Muscle of leg (tissue), 3 donors: ENCODE measurements at regions not wholly inside any gene's neighbourhood (a gene's known extent, or its start where the extent isn't known, plus 50 kb on each side); places are given as distances from the start of the nearest gene placed in this dataset.

ENCODE experiments used
- DNase-seq: peaks from one replicate; pipeline ENCODE4 v3.0.0; 2013
- H3K27ac ChIP-seq: one replicate; pipeline ENCODE4 v1.5.1; 2013; ENCODE audit warnings: mild to moderate bottlenecking, low read length, control low read depth
- H3K27me3 ChIP-seq: one replicate; pipeline ENCODE4 v1.6.1; 2013; ENCODE audit warnings: low read length; ENCODE audit not compliant: control insufficient read depth, insufficient read depth
- H3K36me3 ChIP-seq: one replicate; pipeline ENCODE4 v1.6.1; 2013; ENCODE audit warnings: low read length; ENCODE audit not compliant: control insufficient read depth, insufficient read depth
- H3K4me1 ChIP-seq: one replicate; pipeline ENCODE4 v1.6.1; 2013; ENCODE audit warnings: low read length; ENCODE audit not compliant: control insufficient read depth, insufficient read depth
- H3K4me3 ChIP-seq: one replicate; pipeline ENCODE4 v1.5.1; 2013; ENCODE audit warnings: low read length, control low read depth
- H3K9me3 ChIP-seq: replicated peaks from 2 replicates; pipeline ENCODE4 v1.6.1; 2013; ENCODE audit warnings: low read depth, low read length; ENCODE audit not compliant: control insufficient read depth
- WGBS: methylation state at CpG from one replicate; pipeline ENCODE4 v1.1.5; 2013; ENCODE audit warnings: missing lambda C conversion rate; ENCODE audit not compliant: insufficient coverage; 5-methylcytosine and 5-hydroxymethylcytosine counted together

DNA sequence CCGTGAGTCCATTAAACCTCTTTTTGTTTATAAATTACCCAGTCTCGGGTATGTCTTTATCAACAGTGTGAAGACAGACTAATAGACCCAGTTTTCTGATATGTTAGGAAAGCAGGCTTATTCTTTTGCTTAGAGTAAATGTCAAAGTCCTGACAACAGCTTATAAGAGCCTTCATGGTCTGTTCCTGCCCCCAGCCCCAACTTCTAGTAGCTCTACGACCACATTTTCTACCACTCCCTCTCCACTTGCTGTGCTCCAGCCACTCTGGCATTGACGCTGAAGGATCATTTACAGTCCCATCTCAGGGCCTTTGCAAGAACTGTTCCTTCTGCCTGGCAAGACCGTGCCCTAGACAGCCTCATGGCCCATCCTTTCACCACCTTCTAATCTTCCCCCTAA is 104.6 kb upstream of the GPR139 start:
- Histone ChIP-seq H3K27me3 (no peaks in the 10 kb centered on the region), H3K27ac (no peak overlapping the region), H3K4me3 (no peak overlapping the region), H3K36me3 (no peaks in the 10 kb centered on the region), H3K4me1 (no peaks in the 10 kb centered on the region), H3K9me3 (no peaks in the 10 kb centered on the region)
- 78% methylated on average over 3 of the region's 5 CpGs for WGBS
- DNase-seq, result no peak

DNA sequence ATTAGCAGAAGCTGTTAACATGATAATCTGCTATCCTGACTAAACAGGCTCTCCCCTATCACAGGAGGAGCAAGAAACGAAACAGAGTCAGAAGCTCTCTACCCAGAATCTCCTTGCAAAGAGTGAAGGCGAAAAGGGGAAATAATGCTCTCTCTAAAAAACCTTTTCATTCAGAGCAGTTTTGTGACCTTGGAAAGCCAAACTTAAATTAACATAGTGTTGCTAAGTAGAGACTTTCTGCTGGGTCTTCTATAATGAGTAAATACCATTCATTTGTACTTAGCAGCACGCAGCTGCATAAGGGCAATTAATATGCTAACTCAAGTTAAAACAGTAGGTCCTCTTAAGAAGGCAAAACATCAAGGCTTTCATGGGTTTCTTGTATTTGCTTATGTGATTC is 101.7 kb upstream of the GPR139 start:
- Histone ChIP-seq H3K9me3 (no peaks in the 10 kb centered on the region), H3K4me1 (no peaks in the 10 kb centered on the region), H3K4me3 (no peak overlapping the region), H3K36me3 (no peaks in the 10 kb centered on the region), H3K27ac (no peak overlapping the region), H3K27me3 (no peaks in the 10 kb centered on the region)
- WGBS, result 20% methylated on average over 1 of the region's 3 CpGs
- DNase-seq, result no peak

DNA sequence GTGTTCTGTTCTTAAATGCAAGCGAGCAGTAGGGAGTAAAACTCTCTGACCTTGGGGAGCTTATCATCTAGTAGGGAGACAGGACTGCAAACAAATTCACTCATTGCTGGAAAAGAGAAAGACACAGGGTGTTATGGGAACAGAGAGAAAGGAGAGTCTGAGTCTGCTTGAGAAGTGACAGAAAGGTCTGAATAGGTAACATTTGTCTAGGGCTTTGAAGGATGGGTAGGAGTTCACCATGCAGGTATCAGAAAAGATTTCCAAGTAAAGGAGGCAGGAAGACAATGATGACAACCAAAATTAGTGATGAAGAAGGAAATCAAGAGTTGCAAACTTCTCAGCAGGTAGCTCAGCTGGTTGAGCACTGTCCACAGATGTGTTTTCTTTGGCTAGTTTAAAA is 93.6 kb upstream of the GPR139 start:
- H3K27ac ChIP-seq, result no peak overlapping the region
- peaks cover 4% of the 10 kb centered on the region for H3K4me1 ChIP-seq
- H3K4me3 ChIP-seq, result no peak overlapping the region
- H3K36me3 ChIP-seq, result no peaks in the 10 kb centered on the region
- H3K27me3 ChIP-seq, result no peaks in the 10 kb centered on the region
- H3K9me3 ChIP-seq, result no peaks in the 10 kb centered on the region
- 75% methylated on average over 1 of the region's 1 CpG for WGBS
- no peak for DNase-seq

DNA sequence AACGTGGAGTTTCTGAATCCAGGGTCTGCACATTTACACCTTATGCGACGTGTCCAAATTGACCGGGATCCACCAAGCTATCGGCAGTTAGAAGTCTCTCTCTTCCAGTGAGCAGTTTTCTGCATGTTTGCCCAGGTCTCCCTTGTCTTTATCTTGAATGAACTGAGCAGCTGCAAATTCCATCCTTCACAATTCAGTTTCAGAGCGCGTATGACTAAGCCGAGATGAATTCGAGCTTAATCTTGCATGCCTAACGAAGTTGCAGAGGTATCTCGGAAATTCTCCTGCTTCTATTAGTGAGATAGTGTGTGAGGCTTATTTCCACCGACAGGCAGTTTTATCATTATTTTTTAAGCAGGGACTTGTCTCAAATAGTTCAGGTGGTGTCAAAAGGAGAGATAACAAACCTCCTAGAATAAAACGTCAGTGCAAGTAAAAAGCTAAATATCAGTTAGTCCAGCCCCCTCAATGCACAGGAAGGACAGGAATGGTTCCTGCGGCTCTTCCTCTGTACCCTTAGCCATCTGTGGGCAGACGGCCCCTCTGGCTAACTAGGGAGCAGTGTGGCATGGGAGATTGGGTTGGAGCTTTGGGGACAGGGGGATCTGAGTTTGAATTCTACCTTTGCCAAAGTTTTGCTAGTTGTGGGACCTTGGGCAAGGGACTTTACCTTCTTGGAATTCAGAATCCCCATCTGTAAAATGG is 93.0 kb upstream of the GPR139 start:
- no peak for DNase-seq
- 69% methylated on average over 9 of the region's 15 CpGs for WGBS
- Histone ChIP-seq H3K9me3 (no peaks in the 10 kb centered on the region), H3K4me1 (peaks cover 4% of the 10 kb centered on the region), H3K36me3 (no peaks in the 10 kb centered on the region), H3K27me3 (no peaks in the 10 kb centered on the region), H3K27ac (no peak overlapping the region), H3K4me3 (no peak overlapping the region)

DNA sequence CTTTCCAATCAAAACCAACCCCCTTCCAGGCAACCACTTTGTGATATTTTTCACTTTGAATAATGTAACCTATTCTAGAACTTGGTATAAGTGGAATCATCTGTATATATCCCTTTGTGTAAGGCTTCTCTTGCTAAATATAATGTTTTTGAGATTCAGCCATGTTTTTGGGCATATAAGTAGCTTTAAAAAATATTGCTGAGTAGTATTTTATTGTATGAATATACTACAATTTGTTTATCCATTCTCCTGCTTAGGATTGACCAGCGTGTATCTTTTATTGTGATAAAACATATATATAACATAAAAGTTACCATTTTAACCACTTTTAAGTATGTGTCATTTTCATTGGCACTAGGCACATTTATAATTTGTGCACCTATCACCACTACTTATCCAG is 79.8 kb upstream of the GPR139 start:
- no peak for DNase-seq
- H3K4me1 ChIP-seq, result no peaks in the 10 kb centered on the region
- H3K4me3 ChIP-seq, result no peak overlapping the region
- H3K27ac ChIP-seq, result no peak overlapping the region
- no peaks in the 10 kb centered on the region for H3K9me3 ChIP-seq
- H3K36me3 ChIP-seq, result no peaks in the 10 kb centered on the region
- no CpG with 5 or more reads among the region's 1 CpG for WGBS
- H3K27me3 ChIP-seq, result no peaks in the 10 kb centered on the region

DNA sequence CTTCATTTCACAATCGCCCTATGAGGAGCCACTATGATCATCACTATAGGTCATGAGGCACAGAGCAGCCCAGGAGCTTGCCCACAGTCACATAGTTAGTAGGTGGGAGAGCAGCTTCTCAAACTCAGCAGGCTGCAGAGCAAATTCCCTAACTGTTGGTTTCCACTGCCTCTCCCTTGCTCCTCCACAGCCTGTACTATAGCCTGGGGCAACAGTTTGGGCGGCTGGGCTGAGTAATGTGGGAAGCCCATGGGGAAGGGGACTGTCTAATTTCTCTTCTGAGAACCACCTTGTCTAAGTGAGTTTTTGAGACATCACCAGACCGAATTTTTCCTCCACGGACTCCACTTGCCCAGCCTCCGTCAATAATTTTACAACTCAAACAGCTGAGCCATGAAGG is 73.4 kb upstream of the GPR139 start:
- H3K36me3 ChIP-seq, result no peaks in the 10 kb centered on the region
- no peaks in the 10 kb centered on the region for H3K27me3 ChIP-seq
- no peak overlapping the region for H3K27ac ChIP-seq
- no peak overlapping the region for H3K4me3 ChIP-seq
- H3K4me1 ChIP-seq, result no peaks in the 10 kb centered on the region
- DNase-seq, result no peak
- 53% methylated on average over 2 of the region's 5 CpGs for WGBS
- H3K9me3 ChIP-seq, result no peaks in the 10 kb centered on the region

DNA sequence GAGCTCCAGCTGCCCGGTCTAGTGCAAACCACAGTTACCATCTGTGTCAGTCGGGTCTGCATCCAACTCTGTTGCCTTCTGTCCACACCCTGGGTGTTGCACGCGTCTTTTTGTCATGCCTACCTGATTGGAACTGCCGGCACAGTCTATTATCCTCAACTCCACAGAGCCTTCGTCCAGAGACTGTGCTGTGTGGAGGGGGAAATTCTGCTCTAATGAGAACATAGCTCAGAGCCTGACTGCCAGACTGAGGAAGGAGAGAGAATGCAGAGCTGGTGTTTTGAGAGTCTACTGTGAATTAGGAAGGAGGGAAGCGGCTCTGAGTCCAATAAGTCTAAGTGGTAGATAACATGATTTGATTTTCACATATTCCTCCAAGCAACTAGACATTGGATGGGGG is 68.3 kb upstream of the GPR139 start:
- Histone ChIP-seq H3K27ac (no peak overlapping the region), H3K27me3 (no peaks in the 10 kb centered on the region), H3K36me3 (no peaks in the 10 kb centered on the region), H3K4me1 (no peaks in the 10 kb centered on the region), H3K9me3 (no peaks in the 10 kb centered on the region), H3K4me3 (no peak overlapping the region)
- 80% methylated on average over 4 of the region's 7 CpGs for WGBS
- no peak for DNase-seq

DNA sequence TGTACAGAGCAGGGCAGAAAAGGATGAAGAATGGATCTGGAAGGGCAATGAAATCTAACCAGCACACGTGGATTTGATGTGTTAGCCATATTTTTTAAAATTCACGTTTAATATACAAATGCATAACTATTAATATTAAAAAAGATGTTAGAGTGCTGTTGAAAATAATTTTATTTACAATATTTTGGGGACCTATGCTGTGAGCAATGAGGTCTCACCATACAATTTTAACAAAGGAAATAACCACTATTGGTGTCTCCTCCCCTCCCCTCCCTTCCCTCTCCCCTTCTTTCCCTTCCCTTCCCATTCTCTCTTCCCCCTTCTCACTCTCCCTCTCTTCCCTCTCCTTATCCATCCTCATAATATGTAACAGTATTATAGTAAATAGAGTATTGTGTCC is 64.2 kb upstream of the GPR139 start:
- Histone ChIP-seq H3K9me3 (no peaks in the 10 kb centered on the region), H3K36me3 (no peaks in the 10 kb centered on the region), H3K4me3 (no peak overlapping the region), H3K27ac (no peak overlapping the region), H3K27me3 (no peaks in the 10 kb centered on the region), H3K4me1 (no peaks in the 10 kb centered on the region)
- no CpG with 5 or more reads among the region's 2 CpGs for WGBS
- DNase-seq, result no peak

DNA sequence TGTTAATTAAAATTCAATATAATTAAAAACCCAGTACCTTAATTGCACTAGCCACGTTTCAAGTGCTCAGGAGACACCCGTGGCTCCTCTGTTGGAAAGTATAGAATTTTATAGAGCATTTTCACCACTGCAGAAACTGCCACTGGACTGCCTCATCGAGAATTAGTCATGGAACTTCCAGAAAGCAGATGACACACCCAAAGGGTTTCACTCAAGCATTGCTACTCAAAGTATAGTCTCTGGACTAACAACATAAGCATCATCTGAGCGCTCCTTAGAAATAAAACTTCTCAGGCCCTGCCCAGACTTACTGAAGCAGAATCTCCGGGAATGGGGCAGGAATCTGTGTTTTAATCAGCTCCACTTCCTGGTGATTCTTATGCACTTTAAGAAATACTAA is 63.5 kb upstream of the GPR139 start:
- no peak overlapping the region for H3K27ac ChIP-seq
- H3K9me3 ChIP-seq, result peaks cover under 1% of the 10 kb centered on the region
- H3K27me3 ChIP-seq, result no peaks in the 10 kb centered on the region
- no peaks in the 10 kb centered on the region for H3K4me1 ChIP-seq
- no CpG with 5 or more reads among the region's 5 CpGs for WGBS
- H3K4me3 ChIP-seq, result no peak overlapping the region
- DNase-seq, result no peak
- no peaks in the 10 kb centered on the region for H3K36me3 ChIP-seq

DNA sequence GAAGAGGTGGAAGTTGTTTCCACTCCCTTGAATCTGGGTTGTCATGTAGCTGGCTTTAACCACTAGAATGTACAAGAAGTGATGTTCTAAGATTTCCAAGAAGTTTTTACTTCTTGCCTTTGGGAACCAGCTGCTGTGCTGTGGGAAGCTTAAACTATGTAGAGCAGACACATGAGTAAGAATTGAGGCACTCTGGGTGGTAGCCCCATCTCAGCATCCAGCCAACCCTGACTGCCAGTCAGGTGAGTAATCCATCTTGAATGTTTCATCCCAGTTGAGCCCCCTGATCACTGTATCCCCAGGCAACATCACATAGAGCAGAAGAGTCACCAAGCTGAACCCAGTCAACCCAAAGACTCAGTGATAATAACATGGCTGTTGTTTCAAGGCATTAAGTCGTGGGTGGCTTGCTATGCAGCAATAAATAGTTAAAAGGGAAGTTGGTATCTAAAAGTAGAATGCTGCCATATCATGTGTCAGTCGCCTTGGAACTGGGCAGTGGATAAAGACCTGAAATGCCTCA is 62.8 kb upstream of the GPR139 start:
- Histone ChIP-seq H3K4me1 (no peaks in the 10 kb centered on the region), H3K27ac (no peak overlapping the region), H3K36me3 (no peaks in the 10 kb centered on the region), H3K27me3 (no peaks in the 10 kb centered on the region), H3K4me3 (no peak overlapping the region), H3K9me3 (peaks cover 5% of the 10 kb centered on the region)
- 78% methylated on average over 2 of the region's 2 CpGs for WGBS
- DNase-seq, result no peak

DNA sequence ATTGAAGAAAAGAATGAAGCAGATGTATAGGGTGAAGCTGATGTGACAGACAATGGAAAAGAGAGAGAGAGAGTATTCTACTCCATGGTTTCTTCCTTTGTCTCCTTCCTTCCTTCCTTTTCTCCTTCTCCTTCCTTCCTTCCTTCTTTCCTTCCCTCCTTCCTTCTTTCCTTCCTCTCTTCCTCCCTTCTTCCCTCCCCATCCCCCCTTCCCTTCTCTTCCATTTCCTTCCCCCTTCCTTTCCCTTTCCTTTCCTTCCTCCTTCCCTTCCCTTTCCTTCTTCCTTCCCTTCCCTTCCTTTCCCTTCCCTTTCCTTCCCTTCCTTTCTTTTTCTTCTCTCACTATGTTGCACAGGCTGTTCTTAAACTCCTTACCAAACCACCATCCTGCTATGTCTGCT is 55.7 kb upstream of the GPR139 start:
- H3K9me3 ChIP-seq, result peaks cover 8% of the 10 kb centered on the region

More for the DNA sequence above, 55.7 kb upstream of the GPR139 start:
- H3K36me3 ChIP-seq, result no peaks in the 10 kb centered on the region
- DNase-seq, result no peak
- H3K4me3 ChIP-seq, result no peak overlapping the region
- H3K27ac ChIP-seq, result no peak overlapping the region
- H3K27me3 ChIP-seq, result no peaks in the 10 kb centered on the region
- no peaks in the 10 kb centered on the region for H3K4me1 ChIP-seq
